Mesendoderm (in vitro differentiated cells): ENCODE measurements at regions not wholly inside any gene's neighbourhood (a gene's known extent, or its start where the extent isn't known, plus 50 kb on each side); places are given as distances from the start of the nearest gene placed in this dataset.

ENCODE experiments used
- DNase-seq: peaks from one replicate; pipeline ENCODE4 v3.0.0; 2013
- H2AK5ac ChIP-seq: 2 replicates; pipeline ENCODE4 v1.6.1; 2013; ENCODE audit warnings: low read length, inconsistent platforms
- H2BK120ac ChIP-seq: 2 replicates; pipeline ENCODE4 v1.6.1; 2013; ENCODE audit warnings: low read depth, mild to moderate bottlenecking, low read length, moderate library complexity, mixed read lengths
- H2BK15ac ChIP-seq: replicated peaks from 2 replicates; pipeline ENCODE4 v1.6.1; 2013; ENCODE audit warnings: low read depth, mild to moderate bottlenecking, moderate library complexity
- H2BK5ac ChIP-seq: 2 replicates; pipeline ENCODE4 v1.6.1; 2013; ENCODE audit warnings: low read length, inconsistent platforms
- H3K18ac ChIP-seq: 2 replicates; pipeline ENCODE4 v1.6.1; 2013; ENCODE audit warnings: mild to moderate bottlenecking, low read length, mixed read lengths
- H3K23ac ChIP-seq: one replicate; pipeline ENCODE4 v1.6.1; 2013; ENCODE audit warnings: low read length
- H3K27ac ChIP-seq: 2 replicates; pipeline ENCODE4 v1.5.1; 2013; ENCODE audit warnings: low read depth, mild to moderate bottlenecking, inconsistent platforms, low read length, moderate library complexity
- H3K27me3 ChIP-seq: 2 replicates; pipeline ENCODE4 v1.6.1; 2013; ENCODE audit warnings: low read length, control low read depth, mild to moderate bottlenecking, inconsistent platforms; ENCODE audit not compliant: insufficient read depth, poor library complexity
- H3K36me3 ChIP-seq: 2 replicates; pipeline ENCODE4 v1.6.1; 2013; ENCODE audit warnings: low read length, inconsistent platforms; ENCODE audit not compliant: control insufficient read depth, insufficient read depth
- H3K4ac ChIP-seq: one replicate; pipeline ENCODE4 v1.6.1; 2013; ENCODE audit warnings: low read depth, mild to moderate bottlenecking, low read length, moderate library complexity
- H3K4me1 ChIP-seq: 2 replicates; pipeline ENCODE4 v1.6.1; 2013; ENCODE audit warnings: low read depth, low read length, inconsistent platforms; ENCODE audit not compliant: control insufficient read depth
- H3K4me2 ChIP-seq: 2 replicates; pipeline ENCODE4 v1.6.1; 2013; ENCODE audit warnings: low read length
- H3K4me3 ChIP-seq: 2 replicates; pipeline ENCODE4 v1.5.1; 2013; ENCODE audit warnings: mild to moderate bottlenecking, low read length
- H3K56ac ChIP-seq: one replicate; pipeline ENCODE4 v1.6.1; 2013; ENCODE audit warnings: low read length
- H3K79me1 ChIP-seq: 2 replicates; pipeline ENCODE4 v1.6.1; 2013; ENCODE audit warnings: low read length, inconsistent platforms
- H3K79me2 ChIP-seq: 2 replicates; pipeline ENCODE4 v1.6.1; 2013; ENCODE audit warnings: mild to moderate bottlenecking, low read length; ENCODE audit not compliant: control insufficient read depth, insufficient read depth
- H3K9ac ChIP-seq: 2 replicates; pipeline ENCODE4 v1.6.1; 2013; ENCODE audit warnings: low read length, inconsistent platforms
- H4K5ac ChIP-seq: one replicate; pipeline ENCODE4 v1.6.1; 2013; ENCODE audit warnings: low read length
- H4K8ac ChIP-seq: one replicate; pipeline ENCODE4 v1.6.1; 2013; ENCODE audit warnings: low read depth, mild to moderate bottlenecking, control low read depth, low read length, moderate library complexity
- WGBS: extraction: QIAGEN DNeasy Blood & Tissue Kit; methylation state at CpG from one replicate; pipeline ENCODE4 v1.1.7; 2013; ENCODE audit warnings: low lambda C conversion rate, missing lambda C conversion rate; ENCODE audit not compliant: insufficient coverage; ENCODE audit errors: extremely low coverage; 5-methylcytosine and 5-hydroxymethylcytosine counted together

DNA sequence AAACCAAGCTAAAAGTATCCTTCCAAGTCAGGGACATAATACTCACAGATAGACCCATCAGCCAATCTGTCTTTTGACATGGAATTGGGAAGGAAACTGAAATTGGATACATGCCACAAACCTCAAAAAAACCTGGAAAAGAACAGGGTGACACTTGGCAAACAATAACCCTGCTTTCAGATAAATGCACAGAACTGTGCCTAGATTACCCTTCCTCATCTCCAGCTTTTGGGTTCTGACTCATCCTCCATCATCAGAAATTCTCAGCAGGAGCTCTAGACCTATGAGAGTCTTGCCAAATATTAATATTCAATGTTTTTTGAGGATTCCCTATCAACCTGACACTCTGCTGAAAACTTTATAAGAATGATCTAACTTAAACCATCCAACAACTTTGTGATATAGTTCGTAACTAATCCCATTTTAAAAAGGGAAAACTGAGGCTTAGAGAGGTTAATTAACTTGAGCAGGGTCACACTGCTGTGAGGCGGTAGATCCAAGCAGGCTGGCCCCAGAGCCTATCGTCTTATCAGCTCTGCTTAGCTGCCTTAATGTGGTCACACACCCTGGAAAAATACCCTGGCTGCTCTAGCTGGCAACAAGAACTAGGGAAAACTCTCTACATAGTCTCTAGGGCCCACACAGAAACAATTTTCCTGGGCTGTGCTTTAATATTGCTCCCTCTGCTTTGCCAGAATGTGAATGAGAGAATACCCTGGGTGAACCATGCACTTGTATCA, 157.0 kb upstream of the TRPC7 start:
- H2BK15ac ChIP-seq, result peak overlapping the region; percentile 12
- H3K4me3 ChIP-seq, result no peak overlapping the region
- no peak overlapping the region for H2BK5ac ChIP-seq
- no peak overlapping the region for H3K56ac ChIP-seq
- no peak overlapping the region for H4K8ac ChIP-seq
- no peaks in the 10 kb centered on the region for H3K4me1 ChIP-seq
- no peaks in the 10 kb centered on the region for H3K36me3 ChIP-seq
- H3K23ac ChIP-seq, result no peak overlapping the region
- H3K4ac ChIP-seq, result no peak overlapping the region
- no peaks in the 10 kb centered on the region for H3K27me3 ChIP-seq
- H3K79me2 ChIP-seq, result no peaks in the 10 kb centered on the region
- no peaks in the 10 kb centered on the region for H3K79me1 ChIP-seq
- no peak overlapping the region for H4K5ac ChIP-seq
- no peak overlapping the region for H3K9ac ChIP-seq
- no peak overlapping the region for H2BK120ac ChIP-seq
- H3K4me2 ChIP-seq, result no peak overlapping the region
- H3K27ac ChIP-seq, result no peak overlapping the region
- H3K18ac ChIP-seq, result peak overlapping the region; percentile 18
- WGBS, result no CpG with 5 or more reads among the region's 3 CpGs
- no peak overlapping the region for H2AK5ac ChIP-seq
- peak; percentile 44 for DNase-seq

DNA sequence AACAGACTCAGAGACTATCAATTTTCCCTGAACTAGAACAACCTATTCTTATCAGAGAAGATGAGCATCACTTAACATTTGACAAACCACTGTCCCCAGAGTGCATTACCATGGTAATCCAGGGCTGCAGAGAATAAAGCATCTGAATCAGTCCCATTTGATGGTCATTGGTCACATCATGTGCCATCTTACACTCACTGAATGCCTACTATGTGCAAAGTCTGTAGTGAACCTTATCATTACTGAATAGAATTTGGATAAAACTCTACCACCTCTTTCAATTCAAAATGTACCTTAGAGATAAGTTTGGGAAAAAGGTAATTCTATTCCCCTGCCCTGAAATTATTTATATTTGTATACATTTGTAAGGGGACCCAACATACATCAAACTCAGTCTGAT, 156.4 kb upstream of the TRPC7 start:
- H3K36me3 ChIP-seq, result no peaks in the 10 kb centered on the region
- no peaks in the 10 kb centered on the region for H3K27me3 ChIP-seq
- no peaks in the 10 kb centered on the region for H3K79me1 ChIP-seq
- no peak overlapping the region for H3K4ac ChIP-seq
- H4K5ac ChIP-seq, result no peak overlapping the region
- peak overlapping the region; percentile 45 for H2BK15ac ChIP-seq
- H3K23ac ChIP-seq, result no peak overlapping the region
- H3K4me3 ChIP-seq, result no peak overlapping the region
- H2BK5ac ChIP-seq, result no peak overlapping the region
- H3K18ac ChIP-seq, result no peak overlapping the region
- H3K4me2 ChIP-seq, result no peak overlapping the region
- no peaks in the 10 kb centered on the region for H3K4me1 ChIP-seq
- no peak overlapping the region for H3K27ac ChIP-seq
- H3K9ac ChIP-seq, result no peak overlapping the region
- H4K8ac ChIP-seq, result no peak overlapping the region
- no peak overlapping the region for H3K56ac ChIP-seq
- no peaks in the 10 kb centered on the region for H3K79me2 ChIP-seq
- no peak overlapping the region for H2AK5ac ChIP-seq
- no peak for DNase-seq
- H2BK120ac ChIP-seq, result no peak overlapping the region

DNA sequence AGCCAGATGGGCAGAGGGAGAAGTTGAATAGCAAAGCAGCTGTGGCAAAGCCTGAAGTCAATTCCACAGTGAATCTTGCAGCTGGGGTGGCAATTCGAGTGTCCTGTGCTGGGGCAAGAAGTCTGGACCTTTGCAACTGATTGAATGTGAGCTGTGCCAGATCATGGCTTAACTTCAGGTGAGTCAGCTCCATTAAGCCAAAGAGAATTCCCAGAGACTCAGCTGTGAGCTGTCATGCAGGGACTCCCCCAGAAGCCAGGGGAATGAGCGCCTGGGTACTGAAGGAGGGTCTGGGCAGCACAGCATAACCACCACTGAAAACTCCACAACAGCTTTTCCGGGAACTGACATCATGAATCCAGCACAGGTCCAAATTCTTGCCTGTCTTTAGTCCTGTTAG, 153.5 kb upstream of the TRPC7 start:
- H3K4me3 ChIP-seq, result no peak overlapping the region
- H3K27me3 ChIP-seq, result no peaks in the 10 kb centered on the region
- no peak overlapping the region for H4K5ac ChIP-seq
- H3K18ac ChIP-seq, result no peak overlapping the region
- H3K36me3 ChIP-seq, result no peaks in the 10 kb centered on the region
- WGBS, result no CpG with 5 or more reads among the region's 3 CpGs
- H2BK5ac ChIP-seq, result no peak overlapping the region
- H2BK120ac ChIP-seq, result no peak overlapping the region
- H3K27ac ChIP-seq, result no peak overlapping the region
- H3K4me1 ChIP-seq, result peaks cover 2% of the 10 kb centered on the region
- no peak overlapping the region for H2BK15ac ChIP-seq
- no peak overlapping the region for H3K23ac ChIP-seq
- no peak overlapping the region for H2AK5ac ChIP-seq
- H4K8ac ChIP-seq, result no peak overlapping the region
- H3K9ac ChIP-seq, result no peak overlapping the region
- H3K4ac ChIP-seq, result no peak overlapping the region
- no peaks in the 10 kb centered on the region for H3K79me2 ChIP-seq
- no peak overlapping the region for H3K56ac ChIP-seq
- H3K4me2 ChIP-seq, result no peak overlapping the region
- no peak for DNase-seq
- no peaks in the 10 kb centered on the region for H3K79me1 ChIP-seq

DNA sequence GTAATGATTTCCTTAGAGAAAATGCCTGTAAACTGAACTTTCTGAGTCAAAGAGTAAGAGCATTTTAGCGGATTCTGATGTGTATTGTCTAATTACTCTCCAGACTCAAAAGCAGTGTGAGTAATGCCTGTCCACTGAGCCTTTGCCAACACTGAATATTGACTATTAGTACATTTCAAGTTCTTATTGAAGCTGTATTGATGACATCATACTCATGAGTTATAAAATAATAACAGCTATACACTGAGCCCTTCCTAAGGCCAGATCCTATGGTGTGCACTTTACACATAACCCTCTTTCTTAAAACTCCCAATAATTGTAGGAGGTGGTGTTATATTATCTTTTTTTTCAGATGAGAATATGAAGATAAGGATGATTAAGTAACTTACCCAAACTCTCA, 152.8 kb upstream of the TRPC7 start:
- no peaks in the 10 kb centered on the region for H3K27me3 ChIP-seq
- no peak overlapping the region for H3K4me2 ChIP-seq
- no peak overlapping the region for H2BK15ac ChIP-seq
- peaks cover 2% of the 10 kb centered on the region for H3K4me1 ChIP-seq
- no CpG with 5 or more reads among the region's 1 CpG for WGBS
- H3K27ac ChIP-seq, result no peak overlapping the region
- H3K79me2 ChIP-seq, result no peaks in the 10 kb centered on the region
- peak; percentile 30 for DNase-seq
- H4K8ac ChIP-seq, result no peak overlapping the region
- no peak overlapping the region for H2BK120ac ChIP-seq
- H3K4me3 ChIP-seq, result no peak overlapping the region
- no peak overlapping the region for H3K18ac ChIP-seq
- no peak overlapping the region for H2AK5ac ChIP-seq
- no peak overlapping the region for H2BK5ac ChIP-seq
- H3K79me1 ChIP-seq, result no peaks in the 10 kb centered on the region
- H3K23ac ChIP-seq, result no peak overlapping the region
- no peak overlapping the region for H3K9ac ChIP-seq
- no peak overlapping the region for H4K5ac ChIP-seq
- no peak overlapping the region for H3K4ac ChIP-seq
- no peaks in the 10 kb centered on the region for H3K36me3 ChIP-seq
- H3K56ac ChIP-seq, result no peak overlapping the region

GRCh38 chr5:136517755-136518154, 152.4 kb upstream of the TRPC7 start:
- Histone ChIP-seq H3K4me1 (peaks cover 2% of the 10 kb centered on the region), H3K27me3 (no peaks in the 10 kb centered on the region), H3K79me1 (no peaks in the 10 kb centered on the region), H3K36me3 (no peaks in the 10 kb centered on the region), H2AK5ac (no peak overlapping the region), H4K8ac (no peak overlapping the region), H2BK120ac (no peak overlapping the region), H3K23ac (no peak overlapping the region), H3K18ac (no peak overlapping the region), H3K4ac (no peak overlapping the region), H3K79me2 (no peaks in the 10 kb centered on the region), H3K9ac (no peak overlapping the region), H4K5ac (no peak overlapping the region), H2BK5ac (no peak overlapping the region), H3K56ac (no peak overlapping the region), H3K4me3 (no peak overlapping the region), H2BK15ac (no peak overlapping the region), H3K4me2 (no peak overlapping the region), H3K27ac (no peak overlapping the region)
- no CpG with 5 or more reads among the region's 1 CpG for WGBS
- DNase-seq, result no peak

GRCh38 chr5:136516637-136517036, 151.3 kb upstream of the TRPC7 start:
- Histone ChIP-seq H2BK5ac (no peak overlapping the region), H3K36me3 (no peaks in the 10 kb centered on the region), H2BK120ac (no peak overlapping the region), H3K23ac (no peak overlapping the region), H3K4ac (no peak overlapping the region), H3K27ac (no peak overlapping the region), H3K18ac (no peak overlapping the region), H2BK15ac (no peak overlapping the region), H3K56ac (no peak overlapping the region), H4K8ac (no peak overlapping the region), H3K4me3 (no peak overlapping the region), H3K79me2 (no peaks in the 10 kb centered on the region), H3K4me1 (peaks cover 2% of the 10 kb centered on the region), H2AK5ac (no peak overlapping the region), H4K5ac (no peak overlapping the region), H3K27me3 (no peaks in the 10 kb centered on the region), H3K9ac (no peak overlapping the region), H3K79me1 (no peaks in the 10 kb centered on the region), H3K4me2 (no peak overlapping the region)
- peak; percentile 63 for DNase-seq
- WGBS, result no CpG with 5 or more reads among the region's 3 CpGs
